GM06990 (cell line): ENCODE measurements at regions not wholly inside any gene's neighbourhood (a gene's known extent, or its start where the extent isn't known, plus 50 kb on each side); places are given as distances from the start of the nearest gene placed in this dataset.

ENCODE experiments used
- DNase-seq: peaks from one replicate; pipeline ENCODE4 v3.0.0-alpha.2; 2011; ENCODE audit not compliant: insufficient read length; ENCODE audit errors: extremely low read depth
- H3K27me3 ChIP-seq: replicated peaks from 2 replicates; pipeline ENCODE4 v1.6.0; 2011; ENCODE audit warnings: low read length; ENCODE audit not compliant: control insufficient read depth, insufficient read depth
- H3K36me3 ChIP-seq: 2 replicates; pipeline ENCODE4 v1.5.1; 2011; ENCODE audit warnings: low read length; ENCODE audit not compliant: control insufficient read depth, insufficient read depth
- H3K4me3 ChIP-seq: replicated peaks from 2 replicates; pipeline ENCODE4 v1.5.1; 2011; ENCODE audit warnings: low read depth, mild to moderate bottlenecking, control low read depth, low read length
- CTCF ChIP-seq: IDR thresholded peaks from 2 replicates; pipeline ENCODE4 v1.5.1; 2011; ENCODE audit warnings: low read length, control low read depth, mild to moderate bottlenecking, inconsistent platforms; ENCODE audit not compliant: insufficient read depth, poor library complexity, severe bottlenecking

- H3K27me3 ChIP-seq: no peaks in the 10 kb centered on the region
- H3K4me3 ChIP-seq: no peak overlapping the region
- DNase-seq: no peak
- H3K36me3 ChIP-seq: no peaks in the 10 kb centered on the region
- no peak for TF ChIP-seq CTCF
These were observed 80.7 kb downstream of the CHST2 start for GRCh38 chr3:143200001-143200924.

- Histone ChIP-seq H3K27me3 (no peaks in the 10 kb centered on the region), H3K36me3 (no peaks in the 10 kb centered on the region), H3K4me3 (no peak overlapping the region)
- DNase-seq: no peak
- no peak for TF ChIP-seq CTCF
These were observed 81.5 kb downstream of the CHST2 start for GRCh38 chr3:143201045-143201444.

GRCh38 chr3:143201870-143202752 is 82.5 kb downstream of the CHST2 start:
- no peaks in the 10 kb centered on the region for H3K27me3 ChIP-seq
- no peak overlapping the region for H3K4me3 ChIP-seq
- DNase-seq: no peak
- TF ChIP-seq CTCF: no peak
- no peaks in the 10 kb centered on the region for H3K36me3 ChIP-seq

- no peaks in the 10 kb centered on the region for H3K36me3 ChIP-seq
- no peak overlapping the region for H3K4me3 ChIP-seq
- no peaks in the 10 kb centered on the region for H3K27me3 ChIP-seq
- no peak for DNase-seq
- no peak for TF ChIP-seq CTCF
These were observed 83.6 kb downstream of the CHST2 start for GRCh38 chr3:143203142-143203541.

- DNase-seq: no peak
- no peaks in the 10 kb centered on the region for H3K27me3 ChIP-seq
- no peak overlapping the region for H3K4me3 ChIP-seq
- no peak for TF ChIP-seq CTCF
- no peaks in the 10 kb centered on the region for H3K36me3 ChIP-seq
These were observed 84.3 kb downstream of the CHST2 start for GRCh38 chr3:143203848-143204247.
